H9 (cell line): ENCODE measurements at regions not wholly inside any gene's neighbourhood (a gene's known extent, or its start where the extent isn't known, plus 50 kb on each side); places are given as distances from the start of the nearest gene placed in this dataset.

Experiments used
- DNase-seq: peaks from one replicate; pipeline ENCODE4 v3.0.0-alpha.2; 2017
- H2AFZ ChIP-seq: one replicate; pipeline ENCODE4 v1.6.1; 2013; ENCODE audit warnings: mild to moderate bottlenecking, low read length, control low read depth, moderate library complexity
- H2AK5ac ChIP-seq: 2 replicates; pipeline ENCODE4 v1.6.1; 2013; ENCODE audit warnings: low read length, control low read depth, mixed read lengths; ENCODE audit not compliant: insufficient read length
- H2BK120ac ChIP-seq: one replicate; pipeline ENCODE4 v1.6.1; 2013; ENCODE audit warnings: low read depth, mild to moderate bottlenecking, low read length, control low read depth, inconsistent platforms; ENCODE audit not compliant: poor library complexity, severe bottlenecking
- H2BK12ac ChIP-seq: 2 replicates; pipeline ENCODE4 v1.6.1; 2013; ENCODE audit warnings: low read length, control low read depth, mixed read lengths, low read depth; ENCODE audit not compliant: insufficient read length
- H2BK15ac ChIP-seq: 2 replicates; pipeline ENCODE4 v1.6.1; 2013; ENCODE audit warnings: low read depth, low read length, control low read depth
- H2BK20ac ChIP-seq: one replicate; pipeline ENCODE4 v1.6.1; 2013; ENCODE audit warnings: low read depth, mild to moderate bottlenecking, low read length, control low read depth, inconsistent platforms; ENCODE audit not compliant: poor library complexity, severe bottlenecking
- H2BK5ac ChIP-seq: 2 replicates; pipeline ENCODE4 v1.6.1; 2013; ENCODE audit warnings: low read length, control low read depth, mixed read lengths; ENCODE audit not compliant: insufficient read length
- H3K14ac ChIP-seq: 2 replicates; pipeline ENCODE4 v1.6.1; 2013; ENCODE audit warnings: low read length, control low read depth; ENCODE audit not compliant: insufficient read depth
- H3K18ac ChIP-seq: 2 replicates; pipeline ENCODE4 v1.6.1; 2013; ENCODE audit warnings: low read depth, mild to moderate bottlenecking, mixed read lengths, low read length, control low read depth; ENCODE audit not compliant: insufficient read length
- H3K23ac ChIP-seq: 2 replicates; pipeline ENCODE4 v1.6.1; 2013; ENCODE audit warnings: low read length, control low read depth, mixed read lengths, low read depth; ENCODE audit not compliant: insufficient read length
- H3K23me2 ChIP-seq: 2 replicates; pipeline ENCODE4 v1.6.1; 2013; ENCODE audit warnings: low read depth, mild to moderate bottlenecking, mixed read lengths, low read length, control low read depth; ENCODE audit not compliant: insufficient read length, poor library complexity, severe bottlenecking
- H3K27ac ChIP-seq: 2 replicates; pipeline ENCODE4 v1.5.1; 2013; ENCODE audit warnings: low read length, control low read depth, mixed read lengths, low read depth; ENCODE audit not compliant: insufficient read length
- H3K27me3 ChIP-seq: 2 replicates; pipeline ENCODE4 v1.6.1; 2013; ENCODE audit warnings: low read length, control low read depth, inconsistent platforms; ENCODE audit not compliant: insufficient read depth
- H3K4ac ChIP-seq: 2 replicates; pipeline ENCODE4 v1.6.1; 2013; ENCODE audit warnings: low read depth, mild to moderate bottlenecking, control low read depth, inconsistent platforms, low read length, moderate library complexity
- H3K4me1 ChIP-seq: 2 replicates; pipeline ENCODE4 v1.6.1; 2013; ENCODE audit warnings: low read length, control low read depth, inconsistent platforms; ENCODE audit not compliant: insufficient read depth
- H3K4me2 ChIP-seq: 2 replicates; pipeline ENCODE4 v1.6.1; 2013; ENCODE audit warnings: low read length, control low read depth, mixed read lengths; ENCODE audit not compliant: insufficient read length, insufficient read depth
- H3K56ac ChIP-seq: 2 replicates; pipeline ENCODE4 v1.6.1; 2013; ENCODE audit warnings: low read depth, mild to moderate bottlenecking, mixed read lengths, low read length, control low read depth; ENCODE audit not compliant: insufficient read length
- H3K79me1 ChIP-seq: 2 replicates; pipeline ENCODE4 v1.6.1; 2013; ENCODE audit warnings: low read depth, mild to moderate bottlenecking, moderate library complexity, low read length, control low read depth, inconsistent platforms; ENCODE audit not compliant: insufficient read depth, poor library complexity, severe bottlenecking
- H3K79me2 ChIP-seq: 2 replicates; pipeline ENCODE4 v1.6.1; 2013; ENCODE audit warnings: low read length, control low read depth, inconsistent platforms; ENCODE audit not compliant: insufficient read depth
- H3K9ac ChIP-seq: 2 replicates; pipeline ENCODE4 v1.6.1; 2013; ENCODE audit warnings: low read length, control low read depth, mixed read lengths; ENCODE audit not compliant: insufficient read length; ENCODE audit errors: extremely low read depth
- H3K9me3 ChIP-seq: one replicate; pipeline ENCODE4 v1.6.1; 2013; ENCODE audit warnings: low read depth, low read length, inconsistent platforms; ENCODE audit not compliant: control insufficient read depth
- H3T11ph ChIP-seq: one replicate; pipeline ENCODE4 v1.6.1; 2013; ENCODE audit warnings: mild to moderate bottlenecking, low read length, control low read depth, inconsistent platforms
- H4K20me1 ChIP-seq: one replicate; pipeline ENCODE4 v1.6.1; 2013; ENCODE audit not compliant: control insufficient read depth, insufficient read length, insufficient read depth
- H4K5ac ChIP-seq: 2 replicates; pipeline ENCODE4 v1.6.1; 2013; ENCODE audit warnings: low read depth, mild to moderate bottlenecking, mixed read lengths, low read length, control low read depth; ENCODE audit not compliant: insufficient read length
- H4K8ac ChIP-seq: replicated peaks from 2 replicates; pipeline ENCODE4 v1.6.1; 2013; ENCODE audit warnings: low read length, control low read depth, mixed read lengths, low read depth; ENCODE audit not compliant: insufficient read length
- H4K91ac ChIP-seq: 2 replicates; pipeline ENCODE4 v1.6.1; 2013; ENCODE audit warnings: low read depth, mild to moderate bottlenecking, moderate library complexity, mixed read lengths, low read length, control low read depth; ENCODE audit not compliant: insufficient read length
- H3K27ac Mint-ChIP-seq, 3 experiments: 2 replicates in 2 of 3; 3 replicates in 1 of 3; pipeline ENCODE4 v1.8.0; 2020 to 2021; ENCODE audit warnings: mixed read lengths in 3 of 3, mild to moderate bottlenecking in 1 of 3, moderate library complexity in 1 of 3
- H3K27me3 Mint-ChIP-seq: 2 replicates; pipeline ENCODE4 v1.8.0; 2021; ENCODE audit warnings: low read depth, mild to moderate bottlenecking, moderate library complexity, mixed read lengths
- H3K36me3 Mint-ChIP-seq, 3 experiments: 2 replicates in 2 of 3; 3 replicates in 1 of 3; pipeline ENCODE4 v1.8.0; 2020 to 2021; ENCODE audit warnings: low read depth in 3 of 3, mixed read lengths in 3 of 3; ENCODE audit not compliant: insufficient read depth in 1 of 3
- H3K4me1 Mint-ChIP-seq, 2 experiments: 2 replicates each; pipeline ENCODE4 v1.8.0; 2020; ENCODE audit warnings: mixed read lengths in 2 of 2
- H3K4me3 Mint-ChIP-seq, 2 experiments: 2 replicates in 1 of 2; 3 replicates in 1 of 2; pipeline ENCODE4 v1.8.0; 2020 to 2021; ENCODE audit warnings: mild to moderate bottlenecking in 2 of 2, mixed read lengths in 2 of 2, moderate library complexity in 1 of 2
- H3K9me3 Mint-ChIP-seq, 2 experiments: 2 replicates in 1 of 2; 3 replicates in 1 of 2; pipeline ENCODE4 v1.8.0; 2020; ENCODE audit warnings: mild to moderate bottlenecking in 2 of 2, mixed read lengths in 2 of 2, moderate library complexity in 1 of 2
- whole genome bisulfite sequencing: extraction: QIAGEN DNeasy Blood & Tissue Kit; methylation state at CpG from one replicate; pipeline ENCODE4 v1.1.7; 2013; ENCODE audit warnings: missing lambda C conversion rate, low lambda C conversion rate, mixed read lengths; ENCODE audit not compliant: insufficient read length; ENCODE audit errors: extremely low coverage; 5-methylcytosine and 5-hydroxymethylcytosine counted together
- TF ChIP-seq, protein P1 (sequence below): fragments of 200-600 bp; sonication (generic); conservative IDR thresholded peaks from 3 replicates; pipeline ENCODE4 v1.8.0; 2021; ENCODE audit warnings: antibody characterized with exemption, mild to moderate bottlenecking

GRCh38 chr1:98497497-98497896 is 164.0 kb upstream of the SNX7 start:
- peaks cover 11 to 19% (median 14%) of the 10 kb centered on the region in 3 experiments for H3K36me3 Mint-ChIP-seq
- H2AFZ ChIP-seq: no peak overlapping the region

More at GRCh38 chr1:98497497-98497896, 164.0 kb upstream of the SNX7 start:
- Histone ChIP-seq H3K9ac (no peak overlapping the region), H4K5ac (no peak overlapping the region), H3K79me2 (no peaks in the 10 kb centered on the region), H4K8ac (no peak overlapping the region), H2BK15ac (no peak overlapping the region), H3K23me2 (no peaks in the 10 kb centered on the region), H2BK120ac (no peak overlapping the region), H3K4me2 (no peak overlapping the region), H3K23ac (no peak overlapping the region), H3K4me1 (peaks cover 7% of the 10 kb centered on the region; the same call in 1 of the 2 replicates), H2BK5ac (no peak overlapping the region), H3K18ac (no peak overlapping the region), H3K4ac (no peak overlapping the region), H3K56ac (no peak overlapping the region), H2AK5ac (no peak overlapping the region), H3K14ac (no peak overlapping the region), H4K20me1 (no peaks in the 10 kb centered on the region), H3T11ph (no peak overlapping the region), H4K91ac (no peak overlapping the region), H3K27ac (no peak overlapping the region), H3K79me1 (no peaks in the 10 kb centered on the region), H2BK12ac (no peak overlapping the region), H2BK20ac (no peak overlapping the region), H3K9me3 (no peaks in the 10 kb centered on the region), H3K27me3 (no peaks in the 10 kb centered on the region)
- Mint-ChIP-seq H3K4me3 (no peak overlapping the region), H3K27me3 (no peaks in the 10 kb centered on the region), H3K27ac (peak overlapping the region in 1 of 3 experiments; percentile 34; a peak in 2 of 7 replicates), H3K9me3 (peaks cover 6 to 7% of the 10 kb centered on the region in 2 experiments; a peak in 3 of 5 replicates), H3K4me1 (peaks cover 22 to 39% of the 10 kb centered on the region in 2 experiments)
- no peak for DNase-seq
- WGBS: no CpG with 5 or more reads among the region's 2 CpGs
- TF ChIP-seq, protein P1, sequence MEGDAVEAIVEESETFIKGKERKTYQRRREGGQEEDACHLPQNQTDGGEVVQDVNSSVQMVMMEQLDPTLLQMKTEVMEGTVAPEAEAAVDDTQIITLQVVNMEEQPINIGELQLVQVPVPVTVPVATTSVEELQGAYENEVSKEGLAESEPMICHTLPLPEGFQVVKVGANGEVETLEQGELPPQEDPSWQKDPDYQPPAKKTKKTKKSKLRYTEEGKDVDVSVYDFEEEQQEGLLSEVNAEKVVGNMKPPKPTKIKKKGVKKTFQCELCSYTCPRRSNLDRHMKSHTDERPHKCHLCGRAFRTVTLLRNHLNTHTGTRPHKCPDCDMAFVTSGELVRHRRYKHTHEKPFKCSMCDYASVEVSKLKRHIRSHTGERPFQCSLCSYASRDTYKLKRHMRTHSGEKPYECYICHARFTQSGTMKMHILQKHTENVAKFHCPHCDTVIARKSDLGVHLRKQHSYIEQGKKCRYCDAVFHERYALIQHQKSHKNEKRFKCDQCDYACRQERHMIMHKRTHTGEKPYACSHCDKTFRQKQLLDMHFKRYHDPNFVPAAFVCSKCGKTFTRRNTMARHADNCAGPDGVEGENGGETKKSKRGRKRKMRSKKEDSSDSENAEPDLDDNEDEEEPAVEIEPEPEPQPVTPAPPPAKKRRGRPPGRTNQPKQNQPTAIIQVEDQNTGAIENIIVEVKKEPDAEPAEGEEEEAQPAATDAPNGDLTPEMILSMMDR: no peak
